HCEC 1CT (cell line): ENCODE measurements at regions not wholly inside any gene's neighbourhood (a gene's known extent, or its start where the extent isn't known, plus 50 kb on each side); places are given as distances from the start of the nearest gene placed in this dataset.

Experiments used
- DNase-seq: peaks from one replicate; pipeline ENCODE4 v3.0.0-alpha.2; 2017

DNA sequence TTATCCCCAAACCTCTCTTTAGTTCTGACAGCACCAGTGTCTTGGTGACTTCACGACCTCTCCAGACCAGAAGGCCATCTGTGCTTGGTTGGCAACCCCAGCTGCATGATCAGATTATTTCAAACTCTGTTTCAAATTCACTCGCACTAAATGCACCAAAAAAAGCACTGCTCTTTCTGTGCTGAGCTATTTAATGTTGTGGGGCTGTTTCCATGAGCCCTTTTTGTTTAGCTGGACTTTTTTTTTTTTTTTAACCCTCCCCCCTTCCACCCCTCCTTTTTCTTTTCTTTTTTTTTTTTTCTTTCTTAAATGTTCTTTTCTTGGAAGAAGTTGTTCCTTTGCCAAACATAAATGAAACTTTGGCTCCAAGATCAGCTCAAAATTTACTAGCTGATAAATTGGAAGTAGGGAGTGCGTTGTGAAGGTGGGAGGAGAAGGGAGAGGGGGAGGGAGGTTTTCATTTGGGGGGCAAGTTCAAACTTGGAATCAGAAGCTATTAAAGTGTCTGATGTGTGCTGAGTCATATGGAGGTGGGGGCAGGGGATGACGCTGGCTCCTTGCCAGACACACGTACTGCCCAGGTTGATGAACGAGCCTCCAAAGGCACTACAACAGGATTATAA, 543.0 kb upstream of the TNP1 start:
- DNase-seq = no peak

DNA sequence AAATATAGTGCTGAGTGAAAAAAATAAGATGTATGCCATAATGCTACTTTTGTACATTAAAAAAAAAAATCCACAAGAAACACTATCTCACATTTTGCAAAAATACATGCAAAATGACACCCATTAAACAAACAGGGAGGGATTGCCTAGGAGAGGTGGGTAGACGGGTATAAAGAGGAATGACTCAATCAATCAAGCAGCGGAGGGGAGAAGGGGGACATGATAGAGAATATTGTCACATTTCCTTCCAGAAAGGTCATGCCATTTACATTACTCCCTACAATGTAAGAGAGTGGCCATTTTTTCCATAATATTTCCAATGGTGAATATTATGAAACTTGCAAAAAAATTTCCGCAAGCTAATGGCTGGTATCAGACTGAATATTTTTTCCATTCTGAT, 542.3 kb upstream of the TNP1 start:
- no peak for DNase-seq

DNA sequence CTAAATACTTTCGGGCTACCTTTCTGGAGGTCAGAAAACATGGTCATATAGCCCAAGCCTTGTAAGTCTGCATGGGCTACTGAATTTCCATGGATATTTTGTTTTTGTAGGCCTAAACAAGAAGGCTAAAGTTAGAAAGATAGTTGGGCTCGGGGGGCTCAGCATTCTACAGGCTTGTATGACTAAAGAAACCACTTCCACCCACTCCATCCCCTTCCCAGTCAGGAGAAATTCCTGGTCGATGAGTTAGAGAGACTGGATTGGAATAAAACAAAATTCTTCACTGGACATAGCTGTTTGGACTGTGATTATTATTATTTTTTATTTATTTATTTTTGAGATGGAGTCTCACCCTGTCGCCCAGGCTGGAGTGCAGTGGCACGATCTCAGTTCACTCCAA, 539.4 kb upstream of the TNP1 start:
- peak; percentile 48 for DNase-seq

DNA sequence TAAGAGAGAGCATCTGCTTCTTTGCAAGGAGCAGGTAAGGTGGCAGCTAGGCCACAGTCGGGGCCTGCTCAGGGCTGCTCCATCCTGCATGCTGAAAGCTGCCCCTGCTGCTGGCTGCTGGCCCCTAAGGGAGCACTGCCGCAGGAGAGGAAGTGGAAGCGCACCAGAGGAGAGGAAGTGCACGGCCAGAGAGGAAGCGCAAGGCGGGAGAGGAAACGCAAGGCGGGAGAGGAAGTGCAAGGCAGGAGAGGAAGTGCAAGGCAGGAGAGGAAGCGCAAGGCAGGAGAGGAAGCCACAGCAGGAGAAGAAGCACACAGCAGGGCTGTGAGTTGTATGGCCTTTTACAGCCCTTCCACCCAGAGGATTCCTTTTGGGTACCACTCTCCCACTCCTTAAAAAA, 539.0 kb upstream of the TNP1 start:
- DNase-seq = no peak

DNA sequence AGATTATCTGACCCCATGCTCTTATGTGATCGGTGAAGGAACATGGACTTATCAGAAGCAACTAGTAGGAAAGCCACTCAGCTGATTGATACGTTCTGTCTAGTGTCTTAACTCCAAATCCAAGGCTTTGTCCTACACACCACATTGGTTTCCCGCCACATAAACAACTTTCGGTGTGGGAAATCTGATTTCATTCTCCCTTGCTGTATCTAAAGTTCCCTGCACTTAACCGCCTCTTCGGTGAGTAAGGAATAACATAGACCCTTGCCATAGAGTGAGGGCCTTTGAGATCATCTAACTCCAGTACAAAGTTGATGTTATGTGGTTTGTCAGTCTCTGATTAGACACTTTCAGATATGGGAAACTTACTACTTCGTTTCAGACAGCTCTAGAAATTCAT, 538.2 kb upstream of the TNP1 start:
- DNase-seq = no peak

DNA sequence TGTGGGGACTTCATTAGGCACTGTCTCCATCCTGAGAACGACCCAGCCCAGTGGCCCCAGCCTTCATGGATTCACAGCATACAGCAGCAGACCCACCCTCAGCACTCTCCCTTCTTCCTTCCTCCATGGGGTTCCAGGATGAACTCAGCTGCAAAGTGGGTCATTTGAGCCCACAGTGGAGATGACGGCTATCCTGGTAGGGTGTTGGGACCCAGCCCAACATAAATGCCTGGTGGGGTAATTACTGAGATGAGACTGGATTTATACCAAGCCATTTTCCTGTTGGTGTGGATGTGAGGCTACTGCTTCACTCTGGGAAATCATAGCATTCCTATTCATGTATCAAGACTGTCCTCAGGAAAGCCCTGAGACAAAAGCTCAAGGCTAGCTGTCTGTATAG, 536.7 kb upstream of the TNP1 start:
- no peak for DNase-seq

DNA sequence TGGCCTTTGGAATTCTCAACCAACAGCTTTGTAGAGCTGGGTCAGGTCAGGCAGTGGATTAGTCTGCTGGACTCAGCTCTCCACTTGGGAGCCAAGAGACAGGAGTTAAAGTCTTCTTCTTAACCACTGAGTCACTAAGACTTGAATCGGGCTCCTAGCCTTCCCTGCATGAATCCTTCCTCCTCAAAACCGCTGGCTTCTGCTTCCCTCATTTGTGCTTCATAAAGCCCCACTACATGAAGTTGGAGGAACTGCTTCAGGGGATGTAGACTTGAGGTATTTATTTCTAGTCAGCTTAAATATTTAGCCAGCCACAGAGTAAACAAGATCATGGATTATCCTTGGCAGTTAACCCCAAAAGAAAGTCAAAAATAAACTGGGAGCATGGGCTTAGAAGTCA, 536.3 kb upstream of the TNP1 start:
- peak; percentile 8 for DNase-seq

DNA sequence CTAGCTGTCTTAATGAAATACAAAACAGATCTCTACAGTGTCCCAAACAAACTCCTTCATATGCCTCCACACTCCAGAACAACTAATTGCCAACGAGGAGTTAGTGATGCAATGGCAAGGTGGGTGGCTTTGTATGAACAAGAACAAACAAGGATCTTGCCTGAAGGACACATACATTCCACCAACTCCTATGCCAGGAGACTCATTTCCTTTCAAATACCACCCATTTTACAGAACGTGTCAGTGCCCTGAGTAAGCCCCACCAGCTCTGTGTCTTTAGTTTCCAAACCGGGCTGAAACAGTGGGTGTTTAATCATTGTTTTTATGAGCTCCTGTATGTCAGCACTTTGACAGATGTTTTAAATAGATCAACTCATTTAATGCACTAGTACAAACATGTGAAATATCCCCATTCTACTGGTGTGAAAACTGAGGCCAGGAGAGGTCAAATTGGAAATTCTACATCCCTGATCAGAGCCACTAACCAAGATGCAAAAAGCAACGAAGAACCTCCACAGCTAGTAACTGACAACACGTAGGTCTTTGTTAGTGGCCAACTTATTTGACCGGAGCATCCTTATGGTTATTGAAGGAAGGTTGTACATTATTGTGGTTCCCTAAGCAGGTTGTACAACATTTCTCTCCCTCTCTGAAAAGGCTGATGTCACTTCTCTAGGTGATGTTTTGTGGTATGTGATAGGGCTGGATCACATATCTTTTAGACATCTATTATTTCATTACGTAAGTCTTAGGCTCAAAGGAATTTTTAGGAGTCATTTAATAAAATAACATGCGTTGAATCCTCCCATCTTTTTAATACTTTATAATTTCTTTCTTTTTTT, 534.9 kb upstream of the TNP1 start:
- peak; percentile 68 for DNase-seq

DNA sequence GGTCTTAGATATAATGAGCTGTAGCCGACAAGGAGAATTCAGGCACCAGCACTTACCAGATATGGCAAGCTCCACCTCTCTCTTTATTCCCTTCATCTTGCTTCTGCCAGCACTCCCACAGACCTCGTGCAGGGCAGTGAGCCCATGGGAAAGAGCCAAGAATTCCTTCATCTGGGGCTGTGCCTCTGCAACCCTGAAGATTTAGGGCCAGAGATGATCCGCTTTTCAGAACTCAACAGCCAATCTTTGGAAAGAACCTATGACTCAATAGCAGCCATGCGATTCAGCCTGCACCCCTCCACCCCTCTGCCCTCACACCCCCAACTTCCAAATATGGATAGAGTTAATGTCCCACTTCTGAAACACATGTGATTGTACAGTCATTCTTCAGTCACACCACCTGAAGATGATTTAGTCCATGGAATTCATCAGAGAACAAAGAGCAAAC, 533.7 kb upstream of the TNP1 start:
- DNase-seq = peak; percentile 99

DNA sequence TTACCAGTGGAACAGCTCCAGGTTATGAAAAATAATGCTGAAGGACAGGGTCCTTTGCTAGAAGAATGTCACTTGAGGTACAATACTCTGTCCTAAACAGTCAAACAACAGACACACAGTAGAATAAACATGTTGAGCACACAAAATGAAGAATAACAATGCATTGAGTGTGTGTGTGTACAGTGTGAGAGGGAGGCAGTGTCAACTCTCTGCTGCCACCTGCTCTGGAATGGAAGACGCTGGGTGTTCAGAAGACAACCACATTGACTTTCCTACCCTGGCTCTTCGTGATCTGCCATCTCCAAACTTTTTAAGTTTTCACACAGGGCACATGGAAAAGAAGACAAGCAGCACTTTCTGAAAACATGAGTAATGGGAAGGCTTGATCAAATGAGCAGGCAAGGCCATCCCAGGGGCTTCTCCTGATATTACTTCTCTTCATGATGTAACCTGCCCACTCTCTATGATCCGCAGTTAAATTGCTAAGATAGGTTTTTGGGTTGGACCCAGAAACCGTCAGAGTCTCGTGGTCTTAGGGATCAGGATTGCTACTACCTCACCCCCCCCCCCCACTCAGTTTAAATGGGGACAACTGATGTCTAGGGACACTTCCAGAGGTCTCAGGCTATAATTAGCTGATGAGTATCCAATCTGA, 533.2 kb upstream of the TNP1 start:
- peak; percentile 68 for DNase-seq

DNA sequence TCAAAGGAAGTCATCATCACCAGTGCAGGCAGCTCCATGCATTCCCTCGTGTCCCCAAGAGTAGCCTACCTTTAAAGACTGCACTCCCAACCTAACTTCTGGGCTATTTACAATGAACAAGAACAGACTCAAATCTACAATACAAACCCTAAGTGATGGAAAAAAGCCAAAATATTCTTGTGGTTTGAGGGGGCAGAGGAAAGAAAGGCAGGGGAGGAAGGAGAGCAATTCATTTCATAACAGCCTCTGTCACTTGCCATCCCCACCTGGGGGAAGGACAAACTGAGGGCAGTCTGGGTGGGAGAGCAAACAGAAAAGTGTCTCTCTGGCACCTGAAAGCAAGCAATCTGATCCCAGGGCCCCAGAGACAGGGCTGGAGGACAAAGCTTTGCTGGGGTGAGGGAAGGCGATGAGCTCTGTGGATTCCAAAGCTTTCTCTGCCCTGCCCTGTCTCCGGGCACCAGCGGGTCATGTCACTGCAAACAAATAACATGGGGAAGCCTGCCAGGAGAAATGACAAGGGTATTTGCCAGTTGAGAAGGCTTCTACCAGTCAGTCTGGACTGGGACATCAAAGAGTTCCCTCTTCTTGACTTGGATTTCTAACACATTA, 528.0 kb upstream of the TNP1 start:
- no peak for DNase-seq

DNA sequence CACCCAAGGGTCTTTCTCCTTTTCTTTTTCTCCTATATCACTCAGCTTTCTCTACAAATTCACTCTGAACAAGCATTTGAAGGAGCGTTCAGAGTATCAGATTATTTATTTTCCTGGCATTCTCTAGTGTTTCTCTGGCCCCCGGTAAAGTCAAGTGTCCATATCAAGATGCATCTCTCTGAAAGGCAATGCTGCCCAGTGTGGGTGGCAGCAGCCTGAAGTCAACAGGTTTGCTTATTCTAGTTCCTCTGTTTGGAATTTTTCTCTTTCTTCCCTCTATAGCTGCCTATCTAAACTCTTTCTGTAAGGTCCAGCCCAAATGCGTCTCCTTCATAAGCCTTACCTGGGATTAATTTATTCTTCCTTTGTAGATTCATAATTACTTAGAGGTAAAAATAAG, 526.2 kb upstream of the TNP1 start:
- no peak for DNase-seq

DNA sequence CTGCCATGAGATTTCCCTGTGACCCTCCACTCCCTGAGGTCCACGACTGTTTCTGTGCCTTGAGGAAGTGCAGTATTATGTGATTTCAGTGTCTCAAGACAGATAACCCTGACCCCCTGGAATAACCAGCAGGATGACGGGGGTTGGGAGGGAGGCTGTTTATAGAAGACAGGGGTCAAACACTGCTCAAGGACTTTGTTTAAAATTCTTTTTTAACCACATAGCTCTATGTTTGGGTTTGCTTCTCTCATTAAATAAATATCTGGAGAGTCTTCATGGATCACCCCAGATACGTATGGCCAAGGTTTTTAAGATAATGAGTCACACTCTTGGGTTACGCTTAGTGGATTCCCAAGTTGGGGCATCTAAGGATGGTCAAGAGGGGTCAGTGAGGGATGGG, 523.8 kb upstream of the TNP1 start:
- DNase-seq = peak; percentile 63

DNA sequence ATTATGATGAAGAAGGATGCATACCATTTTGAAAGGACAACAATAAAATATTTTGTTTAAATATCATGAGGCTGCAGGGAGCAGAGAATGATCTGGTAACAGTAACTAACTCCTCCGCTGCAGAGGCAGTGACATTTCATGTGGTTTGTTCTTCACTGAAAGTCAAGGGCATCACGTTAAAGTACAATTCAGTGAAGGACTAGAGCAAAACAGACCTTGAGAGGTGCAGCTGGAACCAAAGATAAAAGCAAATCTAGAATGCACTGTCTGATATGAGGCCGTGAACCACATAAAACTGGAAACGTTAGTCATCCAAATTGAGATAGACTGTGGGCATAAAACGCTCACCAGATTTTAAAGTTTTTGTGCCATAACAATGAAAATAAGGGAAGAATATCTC, 522.9 kb upstream of the TNP1 start:
- DNase-seq = no peak

DNA sequence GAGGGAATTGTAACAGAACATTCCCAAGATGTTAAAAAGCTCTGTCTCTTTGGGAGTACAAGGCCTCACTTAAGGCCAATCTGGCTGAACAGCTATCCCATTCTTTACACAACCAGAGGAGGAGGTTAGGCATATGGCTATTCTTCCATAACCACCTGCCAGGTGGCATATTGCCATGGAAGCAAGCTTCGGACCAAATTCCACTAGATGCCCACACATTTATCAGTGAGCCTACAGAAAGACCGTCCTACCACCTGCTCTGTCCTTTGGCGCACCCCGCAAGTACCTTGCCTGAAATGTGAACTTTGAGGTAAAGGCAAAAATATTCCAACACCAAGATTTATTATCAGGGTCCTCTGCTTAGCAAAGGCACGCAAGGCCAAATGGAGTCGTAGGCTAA, 519.9 kb upstream of the TNP1 start:
- no peak for DNase-seq

DNA sequence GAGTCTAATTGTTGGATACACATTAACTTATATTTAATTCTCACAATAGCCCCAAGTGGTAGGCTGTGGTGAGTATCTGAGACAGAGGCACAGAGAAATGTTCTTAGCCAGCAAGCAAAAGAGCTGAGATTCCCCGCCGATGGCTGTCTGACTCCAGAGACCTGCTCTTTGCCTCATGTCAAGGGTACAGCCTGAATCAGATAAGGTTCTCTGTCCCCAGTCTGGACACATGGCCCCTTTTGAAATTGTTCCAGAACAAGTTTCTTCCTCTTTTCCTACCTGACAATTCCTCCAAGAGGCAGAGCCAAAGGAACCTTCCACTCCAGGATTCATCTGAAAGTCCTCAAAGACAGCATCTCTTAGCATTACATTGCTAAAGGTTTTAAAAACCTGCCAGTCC, 512.9 kb upstream of the TNP1 start:
- DNase-seq = no peak

DNA sequence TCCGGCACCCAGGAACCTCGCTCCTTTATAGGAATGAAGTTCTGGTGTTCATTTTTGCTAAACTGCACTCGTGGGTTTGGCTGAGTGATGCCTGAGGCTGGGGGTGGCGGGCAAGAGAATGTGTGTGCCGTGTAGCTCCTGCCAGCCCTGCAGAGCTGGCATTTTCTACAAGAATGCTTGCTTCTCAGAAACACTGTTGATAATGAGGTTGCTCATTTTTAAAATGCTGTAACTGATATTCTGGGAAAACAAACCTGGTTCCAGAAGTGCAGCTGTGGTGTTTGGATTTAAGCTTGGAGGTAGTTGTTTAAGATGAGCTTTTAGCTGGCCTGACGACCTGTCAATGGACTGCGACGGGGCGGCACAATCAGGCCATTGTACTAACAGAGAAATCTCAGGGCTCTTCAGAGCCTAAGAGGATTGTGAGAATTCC, 511.9 kb upstream of the TNP1 start:
- no peak for DNase-seq

DNA sequence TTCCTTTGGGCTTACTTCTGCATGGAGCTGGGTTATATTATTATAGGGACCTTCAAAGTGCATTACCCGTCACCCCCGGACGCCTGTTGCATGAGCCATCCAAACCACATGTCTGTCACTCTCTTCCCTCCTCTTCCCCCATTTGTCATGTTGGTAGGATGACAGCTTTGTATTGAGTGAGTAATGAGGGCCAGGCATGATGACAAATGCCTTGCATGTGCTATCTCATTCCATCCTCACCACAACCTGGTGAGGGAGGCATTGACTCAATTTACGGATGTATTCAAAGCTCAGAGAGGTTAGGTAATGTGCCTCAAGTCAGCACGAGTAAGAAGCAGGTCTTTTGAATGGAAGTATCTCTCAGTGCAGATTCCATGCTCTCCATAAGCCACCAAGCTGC, 510.5 kb upstream of the TNP1 start:
- DNase-seq = peak; percentile 82

DNA sequence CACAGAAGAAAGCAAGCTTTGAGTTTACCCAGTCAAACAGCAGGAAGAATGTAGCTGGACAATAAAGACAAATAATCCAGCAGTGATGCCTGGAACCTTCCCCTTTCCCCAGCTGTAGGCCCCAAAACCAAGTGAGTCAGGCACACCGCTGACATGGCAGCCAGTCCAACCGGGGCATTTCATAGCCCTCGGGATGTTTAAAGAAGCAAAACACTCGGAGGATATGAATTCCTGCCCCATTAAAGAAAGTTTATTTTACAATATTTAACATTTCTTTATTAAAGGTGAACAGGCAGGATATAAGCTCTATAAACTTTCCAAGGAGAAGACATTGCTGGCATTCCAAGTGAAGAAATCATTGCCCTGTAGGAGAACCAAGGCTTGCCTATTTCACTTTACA, 507.6 kb upstream of the TNP1 start:
- DNase-seq = no peak

DNA sequence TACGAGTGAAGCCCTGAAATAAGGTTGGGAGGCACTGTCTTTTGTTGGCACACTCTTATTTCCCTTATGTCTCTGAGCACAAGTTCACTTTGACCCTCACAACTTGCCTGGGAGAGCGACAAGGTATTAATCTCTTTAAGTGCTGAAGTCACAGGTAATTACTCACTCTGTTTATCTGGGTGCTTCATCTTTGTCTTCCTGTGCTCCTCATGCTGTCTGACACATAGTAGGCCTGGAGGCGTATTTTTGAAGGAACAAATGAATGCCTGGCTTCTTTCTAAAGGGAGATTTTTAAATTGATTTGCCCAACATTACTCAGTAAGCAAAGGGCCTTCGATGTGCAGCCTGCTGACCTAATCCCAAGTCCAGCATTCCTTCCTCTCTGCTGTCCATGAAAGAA, 507.1 kb upstream of the TNP1 start:
- DNase-seq = no peak

DNA sequence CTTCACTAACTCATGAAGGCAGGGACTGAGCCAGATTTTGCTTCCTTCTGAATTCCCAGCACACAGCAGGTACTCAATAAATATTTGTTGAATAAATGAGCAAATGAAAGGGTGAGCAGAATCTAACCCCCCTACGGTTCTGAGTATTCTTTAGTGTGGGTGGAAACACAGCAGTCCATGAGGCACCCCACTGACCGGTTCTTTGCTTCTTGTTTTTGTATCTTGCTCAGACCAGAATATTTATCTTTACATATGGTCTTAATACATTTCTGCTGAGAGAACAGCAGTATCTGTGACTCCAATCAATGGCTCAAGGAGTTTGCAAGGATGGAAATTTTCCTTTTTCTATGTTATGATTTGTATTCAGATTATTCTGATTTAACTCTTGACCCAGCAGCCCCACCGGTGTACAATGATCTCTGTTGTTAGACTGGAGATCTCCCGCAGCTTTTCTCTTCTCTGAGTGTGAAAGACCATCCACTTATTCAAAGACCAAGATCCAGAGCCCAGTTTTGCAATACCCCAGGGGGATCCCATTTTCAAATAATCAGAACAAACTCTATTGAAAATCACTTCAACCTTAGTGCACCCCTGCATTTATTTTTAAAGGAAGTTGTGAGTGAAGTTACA, 506.5 kb upstream of the TNP1 start:
- DNase-seq = no peak

DNA sequence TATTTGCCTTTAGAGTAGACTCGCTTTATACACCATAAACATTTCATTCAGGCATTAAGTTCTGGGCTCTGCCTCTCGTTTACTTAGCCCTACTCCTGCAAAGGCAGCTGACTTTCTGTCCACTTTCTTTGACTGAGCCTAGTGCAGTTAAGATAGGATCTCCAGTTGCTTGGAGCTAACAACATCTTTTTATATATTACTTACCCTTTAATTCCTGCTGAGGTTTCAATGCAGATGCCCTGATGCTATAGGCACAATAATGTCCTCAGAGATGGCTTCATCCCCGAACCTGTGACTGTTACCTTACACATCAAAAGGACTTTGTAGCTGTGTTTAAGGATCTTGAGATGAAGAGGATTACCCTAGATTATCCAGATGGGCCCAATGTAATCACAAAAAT, 505.8 kb upstream of the TNP1 start:
- DNase-seq = no peak

DNA sequence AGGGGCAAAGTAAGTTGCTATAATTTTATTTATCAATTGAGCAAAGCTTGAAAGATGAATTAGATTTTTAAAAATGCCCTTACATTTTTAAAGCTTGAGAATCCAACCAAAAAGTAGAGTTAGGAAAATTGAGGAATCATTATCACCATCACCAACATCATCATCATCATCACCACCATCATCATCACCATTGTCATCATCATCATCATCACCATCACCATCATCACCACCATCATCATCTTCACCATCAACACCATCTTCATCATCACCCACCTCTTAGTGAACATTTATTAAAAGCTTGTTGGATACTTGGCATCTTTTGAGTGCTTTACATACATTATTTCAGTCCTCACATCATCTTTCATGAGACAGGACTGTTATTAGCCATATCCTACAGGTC, 504.4 kb upstream of the TNP1 start:
- no peak for DNase-seq
